ENCODE measurements at regions not wholly inside any gene's neighbourhood (a gene's known extent, or its start where the extent isn't known, plus 50 kb on each side); places are given as distances from the start of the nearest gene placed in this dataset.

GRCh38 chr2:172211512-172211911, 108.8 kb upstream of the DLX2 start:
- Histone ChIP-seq H3K79me2 (no peaks in the 10 kb centered on the region), H3K9me3 (ENCODE audit: low read depth) (no peaks in the 10 kb centered on the region), H3K27ac (no peak overlapping the region), H3K36me3 (replicated peaks; ENCODE audit: insufficient read depth, low read depth) (no peaks in the 10 kb centered on the region), H3K9me2 (replicated peaks; ENCODE audit: insufficient read depth) (no peaks in the 10 kb centered on the region), H4K20me1 (ENCODE audit: insufficient read depth, poor library complexity, severe bottlenecking) (no peaks in the 10 kb centered on the region), H3K4me1 (ENCODE audit: insufficient read depth) (no peaks in the 10 kb centered on the region), H3K4me2 (no peak overlapping the region), H3K27me3 (no peaks in the 10 kb centered on the region), H3K4me3 (no peak overlapping the region), H2AFZ (no peak overlapping the region)
- TF ChIP-seq EZH2phosphoT487 (IDR thresholded peaks at IDR 0.05; ENCODE audit: low read depth, severe bottlenecking, unreplicated experiment) (no peak), CTCF (IDR thresholded peaks at IDR 0.05; ENCODE audit: poor library complexity) (no peak), EZH2 (IDR thresholded peaks at IDR 0.05; ENCODE audit: borderline replicate concordance) (no peak)
- no peak for DNase-seq (ENCODE audit: low spot score)
- 57% methylated on average over 5 of the region's 5 CpGs for WGBS (ENCODE audit: low lambda C conversion rate, missing lambda C conversion rate)

DNA sequence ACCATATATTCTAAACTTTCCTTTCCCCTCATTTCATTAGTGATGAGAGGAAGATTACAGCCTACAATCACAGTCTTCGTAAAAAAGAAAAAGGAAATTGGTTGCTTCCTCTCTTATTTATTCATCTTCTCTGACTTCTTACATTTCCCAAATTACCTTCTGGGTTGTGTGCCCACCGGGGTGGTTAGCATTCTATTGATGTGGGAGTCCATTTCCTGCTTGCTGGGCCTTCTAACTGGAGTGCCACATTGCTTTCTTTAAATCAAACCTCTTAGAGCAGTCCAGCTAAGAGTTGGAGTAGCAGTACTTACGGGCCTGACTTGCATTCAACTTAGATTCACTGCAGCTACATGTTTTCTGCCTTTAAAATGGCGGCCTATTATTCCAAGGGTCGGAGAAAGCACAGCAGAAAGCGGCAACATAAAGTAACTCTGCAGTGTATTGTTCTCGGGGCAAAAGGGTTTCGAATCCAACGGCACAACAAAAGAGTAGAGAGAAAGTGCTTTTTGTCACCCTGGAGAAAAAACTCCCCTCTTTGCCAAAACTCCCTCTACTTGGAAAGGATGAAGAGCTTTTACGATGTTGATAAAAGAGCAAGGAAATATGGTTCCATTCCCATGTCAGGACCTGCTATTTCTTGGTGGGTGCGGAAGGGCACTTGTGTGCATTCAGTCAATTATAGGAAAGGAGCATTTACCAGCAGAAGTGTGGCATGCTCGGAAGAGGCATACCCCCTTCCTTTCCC, 110.6 kb upstream of the DLX2 start:
- no peaks in the 10 kb centered on the region for H4K20me1 ChIP-seq (ENCODE audit: insufficient read depth, poor library complexity, severe bottlenecking)
- H3K36me3 ChIP-seq (replicated peaks; ENCODE audit: insufficient read depth, low read depth), result no peaks in the 10 kb centered on the region
- no peaks in the 10 kb centered on the region for H3K9me2 ChIP-seq (replicated peaks; ENCODE audit: insufficient read depth)
- H3K79me2 ChIP-seq, result no peaks in the 10 kb centered on the region
- H3K27ac ChIP-seq, result no peak overlapping the region
- DNase-seq (ENCODE audit: low spot score), result no peak
- no peaks in the 10 kb centered on the region for H3K9me3 ChIP-seq (ENCODE audit: low read depth)
- 84% methylated on average over 12 of the region's 12 CpGs for whole genome bisulfite sequencing (ENCODE audit: low lambda C conversion rate, missing lambda C conversion rate)
- TF ChIP-seq EZH2 (IDR thresholded peaks at IDR 0.05; ENCODE audit: borderline replicate concordance), result no peak
- TF ChIP-seq EZH2phosphoT487 (IDR thresholded peaks at IDR 0.05; ENCODE audit: low read depth, severe bottlenecking, unreplicated experiment), result no peak
- TF ChIP-seq CTCF (IDR thresholded peaks at IDR 0.05; ENCODE audit: poor library complexity), result no peak
- H2AFZ ChIP-seq, result no peak overlapping the region
- no peak overlapping the region for H3K4me2 ChIP-seq
- H3K4me3 ChIP-seq, result no peak overlapping the region
- H3K27me3 ChIP-seq, result no peaks in the 10 kb centered on the region
- no peaks in the 10 kb centered on the region for H3K4me1 ChIP-seq (ENCODE audit: insufficient read depth)

- no peak overlapping the region for H2AFZ ChIP-seq
- H3K4me3 ChIP-seq, result no peak overlapping the region
- no peaks in the 10 kb centered on the region for H3K9me2 ChIP-seq (replicated peaks; ENCODE audit: insufficient read depth)
- DNase-seq (ENCODE audit: low spot score), result no peak
- no peak overlapping the region for H3K4me2 ChIP-seq
- H3K9me3 ChIP-seq (ENCODE audit: low read depth), result no peaks in the 10 kb centered on the region
- no peaks in the 10 kb centered on the region for H4K20me1 ChIP-seq (ENCODE audit: insufficient read depth, poor library complexity, severe bottlenecking)
- H3K36me3 ChIP-seq (replicated peaks; ENCODE audit: insufficient read depth, low read depth), result no peaks in the 10 kb centered on the region
- H3K27me3 ChIP-seq, result no peaks in the 10 kb centered on the region
- 98% methylated on average over 2 of the region's 2 CpGs for WGBS (ENCODE audit: low lambda C conversion rate, missing lambda C conversion rate)
- no peaks in the 10 kb centered on the region for H3K4me1 ChIP-seq (ENCODE audit: insufficient read depth)
- H3K79me2 ChIP-seq, result no peaks in the 10 kb centered on the region
- TF ChIP-seq EZH2 (IDR thresholded peaks at IDR 0.05; ENCODE audit: borderline replicate concordance) (no peak), CTCF (IDR thresholded peaks at IDR 0.05; ENCODE audit: poor library complexity) (no peak), EZH2phosphoT487 (IDR thresholded peaks at IDR 0.05; ENCODE audit: low read depth, severe bottlenecking, unreplicated experiment) (no peak)
- no peak overlapping the region for H3K27ac ChIP-seq
Measured at GRCh38 chr2:172214252-172214651, 111.6 kb upstream of the DLX2 start.
